ENCODE measurements at regions not wholly inside any gene's neighbourhood (a gene's known extent, or its start where the extent isn't known, plus 50 kb on each side); places are given as distances from the start of the nearest gene placed in this dataset.

DNA sequence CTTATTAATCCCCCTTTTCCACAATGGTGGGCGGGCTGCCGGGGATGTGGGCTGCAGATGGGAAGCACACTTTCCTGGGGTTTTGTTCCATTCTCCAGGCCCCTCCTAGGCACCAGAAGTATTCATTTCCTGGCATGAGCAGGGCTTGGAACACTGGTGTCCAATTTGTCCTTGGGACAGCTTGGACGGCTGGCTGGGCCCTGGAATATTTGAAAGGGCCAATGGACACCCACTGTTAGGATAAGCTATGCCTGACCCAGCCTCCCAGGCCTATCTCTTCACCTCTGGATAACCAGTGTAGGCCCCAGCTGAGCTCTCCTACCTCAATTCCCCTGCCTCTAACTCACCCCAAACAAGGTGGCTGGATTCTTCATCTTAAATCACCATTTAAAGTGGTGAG is 354.9 kb downstream of the PTEN start:
- Histone ChIP-seq H3K36me3 (no peaks in the 10 kb centered on the region), H3K9me3 (no peaks in the 10 kb centered on the region), H3K4me3 (ENCODE audit: low read depth, low read length) (no peak overlapping the region), H3K27me3 (no peaks in the 10 kb centered on the region), H3K4me1 (no peaks in the 10 kb centered on the region; the same call in none of the 2 replicates)
- TF ChIP-seq, protein P1, sequence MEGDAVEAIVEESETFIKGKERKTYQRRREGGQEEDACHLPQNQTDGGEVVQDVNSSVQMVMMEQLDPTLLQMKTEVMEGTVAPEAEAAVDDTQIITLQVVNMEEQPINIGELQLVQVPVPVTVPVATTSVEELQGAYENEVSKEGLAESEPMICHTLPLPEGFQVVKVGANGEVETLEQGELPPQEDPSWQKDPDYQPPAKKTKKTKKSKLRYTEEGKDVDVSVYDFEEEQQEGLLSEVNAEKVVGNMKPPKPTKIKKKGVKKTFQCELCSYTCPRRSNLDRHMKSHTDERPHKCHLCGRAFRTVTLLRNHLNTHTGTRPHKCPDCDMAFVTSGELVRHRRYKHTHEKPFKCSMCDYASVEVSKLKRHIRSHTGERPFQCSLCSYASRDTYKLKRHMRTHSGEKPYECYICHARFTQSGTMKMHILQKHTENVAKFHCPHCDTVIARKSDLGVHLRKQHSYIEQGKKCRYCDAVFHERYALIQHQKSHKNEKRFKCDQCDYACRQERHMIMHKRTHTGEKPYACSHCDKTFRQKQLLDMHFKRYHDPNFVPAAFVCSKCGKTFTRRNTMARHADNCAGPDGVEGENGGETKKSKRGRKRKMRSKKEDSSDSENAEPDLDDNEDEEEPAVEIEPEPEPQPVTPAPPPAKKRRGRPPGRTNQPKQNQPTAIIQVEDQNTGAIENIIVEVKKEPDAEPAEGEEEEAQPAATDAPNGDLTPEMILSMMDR (IDR thresholded peaks at IDR 0.05; ENCODE audit: low read depth, low read length) = no peak
- no peak for DNase-seq

DNA sequence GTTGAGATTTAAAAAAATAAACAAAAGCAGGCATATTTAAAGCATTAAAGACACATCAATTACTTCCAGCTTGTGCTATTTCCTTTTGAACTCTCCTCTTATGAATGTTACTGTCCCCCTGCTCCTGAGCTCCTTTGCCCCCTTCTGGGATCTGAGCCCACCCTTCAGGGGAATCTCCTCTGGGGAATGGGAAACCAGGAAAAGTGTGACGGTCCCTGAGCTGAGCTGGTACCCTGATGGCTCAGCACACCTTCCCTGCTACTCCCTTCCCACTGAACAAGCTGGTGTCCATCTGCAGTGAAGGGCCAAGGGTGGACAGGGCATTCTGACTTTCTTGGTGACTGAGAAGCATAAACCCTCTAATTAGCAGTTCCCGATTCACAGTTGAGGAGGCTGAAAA is 356.3 kb downstream of the PTEN start:
- H3K36me3 ChIP-seq = no peaks in the 10 kb centered on the region
- TF ChIP-seq, protein P1 (IDR thresholded peaks at IDR 0.05; ENCODE audit: low read depth, low read length) = no peak
- no peak for DNase-seq
- H3K4me3 ChIP-seq (ENCODE audit: low read depth, low read length) = no peak overlapping the region
- no peaks in the 10 kb centered on the region for H3K9me3 ChIP-seq
- H3K4me1 ChIP-seq = no peaks in the 10 kb centered on the region; the same call in none of the 2 replicates
- H3K27me3 ChIP-seq = no peaks in the 10 kb centered on the region

DNA sequence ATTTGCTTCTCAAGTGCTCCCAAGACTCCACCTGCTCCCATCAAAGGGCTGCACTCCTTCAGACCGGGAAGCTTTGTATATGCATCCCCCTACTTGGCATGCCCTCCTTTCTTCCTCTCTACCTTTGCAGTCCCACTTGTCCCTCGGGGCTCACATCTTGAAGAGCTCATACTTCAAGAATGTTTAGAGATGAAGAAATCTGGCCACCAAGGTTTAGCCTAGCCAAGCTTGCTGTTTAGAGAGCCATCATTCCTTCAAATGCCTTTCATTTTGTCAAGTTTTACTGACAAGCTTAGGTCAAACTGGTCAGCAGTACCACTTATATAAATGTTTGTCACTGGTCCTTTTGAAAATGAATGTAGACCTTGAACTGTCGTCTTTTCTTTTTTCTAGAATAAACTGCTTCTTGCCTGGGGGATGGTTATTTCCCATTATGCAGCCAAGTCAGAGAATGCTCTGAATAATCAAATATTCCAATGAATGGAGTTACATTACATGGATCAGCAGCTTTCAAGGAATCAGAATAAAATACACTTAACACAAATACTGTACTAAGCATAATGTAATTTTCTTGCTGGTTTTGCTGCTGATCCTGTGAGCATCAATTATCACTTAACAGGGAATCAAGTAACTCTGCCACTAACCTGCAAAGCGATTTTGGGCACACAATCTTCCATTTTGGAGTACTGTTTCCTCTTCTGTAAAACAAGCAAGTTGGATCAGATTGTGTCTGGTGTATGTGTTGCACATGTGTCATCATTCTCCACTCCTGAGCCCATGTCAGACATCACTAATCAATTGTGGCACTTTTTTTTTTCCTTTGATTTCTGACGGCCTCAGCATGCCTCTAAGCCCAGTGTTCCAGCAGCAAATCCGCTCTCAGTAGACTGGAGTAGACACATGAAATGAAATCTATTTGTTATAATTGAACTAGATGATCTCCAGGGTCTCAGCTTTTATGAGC is 357.9 kb downstream of the PTEN start:
- TF ChIP-seq, protein P1 (IDR thresholded peaks at IDR 0.05; ENCODE audit: low read depth, low read length) = no peak
- Histone ChIP-seq H3K9me3 (no peaks in the 10 kb centered on the region), H3K27me3 (no peaks in the 10 kb centered on the region), H3K4me1 (no peaks in the 10 kb centered on the region; the same call in none of the 2 replicates), H3K4me3 (ENCODE audit: low read depth, low read length) (no peak overlapping the region), H3K36me3 (no peaks in the 10 kb centered on the region)
- DNase-seq = no peak

DNA sequence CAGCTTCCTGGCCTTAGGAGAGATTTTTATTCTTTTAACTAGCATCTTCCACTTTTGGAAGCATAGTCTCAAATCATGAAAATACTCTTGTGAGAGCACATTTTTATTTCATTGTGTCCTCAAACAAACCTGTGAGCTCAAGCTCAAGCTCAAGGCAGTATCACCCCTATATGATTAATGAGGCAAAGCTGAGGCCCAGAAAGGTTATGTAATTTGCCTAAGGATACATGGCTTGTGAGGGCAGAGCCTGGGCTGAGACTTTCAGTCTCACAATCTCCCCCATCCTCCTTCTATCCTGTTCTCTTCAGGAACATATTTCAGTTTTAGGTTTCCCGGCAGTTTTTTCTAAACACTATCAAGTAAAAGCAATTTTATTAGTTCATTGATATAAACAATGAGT is 359.5 kb downstream of the PTEN start:
- no peak for DNase-seq
- Histone ChIP-seq H3K9me3 (no peaks in the 10 kb centered on the region), H3K36me3 (no peaks in the 10 kb centered on the region), H3K4me1 (peaks cover 7% of the 10 kb centered on the region), H3K4me3 (ENCODE audit: low read depth, low read length) (no peak overlapping the region), H3K27me3 (no peaks in the 10 kb centered on the region)
- TF ChIP-seq, protein P1 (IDR thresholded peaks at IDR 0.05; ENCODE audit: low read depth, low read length) = no peak
